ENCODE measurements at regions not wholly inside any gene's neighbourhood (a gene's known extent, or its start where the extent isn't known, plus 50 kb on each side); places are given as distances from the start of the nearest gene placed in this dataset.

DNA sequence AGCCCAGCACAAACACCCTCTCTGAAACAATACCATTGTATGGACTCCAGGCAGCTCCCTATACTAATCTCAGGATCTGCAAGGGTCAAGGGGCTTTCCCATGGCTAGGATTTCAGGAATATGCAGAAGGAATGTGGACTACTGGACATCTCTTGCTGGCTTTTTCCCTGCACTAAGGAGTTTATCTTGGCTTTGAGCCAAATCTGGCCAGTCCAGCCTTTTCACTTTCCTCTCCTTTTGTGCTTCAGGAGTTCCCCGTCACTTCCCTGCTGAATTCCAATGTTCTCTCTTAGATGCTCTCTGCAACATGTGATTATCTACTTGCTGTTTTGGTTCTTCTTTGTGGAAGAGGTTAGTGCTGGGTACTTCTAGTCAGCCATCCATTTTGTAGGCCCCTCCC is 568.2 kb downstream of the HDGFL1 start:
- in situ Hi-C loops (cut with MboI; ENCODE audit: low sequenced_read_pairs) (no loop called here), intact Hi-C loops (cut with micrococcal nuclease) (no loop called here), dilution Hi-C loops (cut with HindIII; ENCODE audit: low sequenced_read_pairs, unreplicated experiment) (no loop called here)
- Histone ChIP-seq H3K27me3 (ENCODE audit: control insufficient read depth, insufficient read depth, low read length) (no peaks in the 10 kb centered on the region), H3K4ac (ENCODE audit: low read depth, low read length) (no peak overlapping the region), H3K4me2 (ENCODE audit: low read depth, low read length) (no peak overlapping the region), H2BK120ac (ENCODE audit: low read depth, low read length) (no peak overlapping the region), H2BK15ac (ENCODE audit: low read depth, low read length) (no peak overlapping the region), H4K20me1 (ENCODE audit: insufficient read depth, low read length) (no peaks in the 10 kb centered on the region), H3K79me1 (ENCODE audit: low read depth in 1 of 2, low read length in 2 of 2) (no peaks in the 10 kb centered on the region), H2BK20ac (ENCODE audit: low read depth, low read length) (no peak overlapping the region), H3K9me1 (ENCODE audit: insufficient read depth, low read length) (0 out of 2 replicates have a peak, but pooled peaks cover 3% of the 10 kb centered on the region), H2AK9ac (replicated peaks; ENCODE audit: low read depth, low read length, poor library complexity) (peak overlapping the region; percentile 31), H3K18ac (ENCODE audit: low read depth, low read length) (no peak overlapping the region), H4K8ac (ENCODE audit: low read depth in 2 of 2, low read length in 2 of 2) (no peak overlapping the region), H3K9ac (ENCODE audit: low read depth, low read length) (no peak overlapping the region), H4K91ac (ENCODE audit: insufficient read depth, low read depth, low read length) (no peak overlapping the region), H3K36me3 (ENCODE audit: control insufficient read depth, insufficient read depth, low read length) (no peaks in the 10 kb centered on the region), H3K23ac (ENCODE audit: low read depth, low read length) (no peak overlapping the region), H2AFZ (replicated peaks; ENCODE audit: low read length, poor library complexity) (no peak overlapping the region), H3K9me3 (ENCODE audit: control insufficient read depth, insufficient read depth, low read length) (peaks cover 4% of the 10 kb centered on the region; the same call in 1 of the 2 replicates), H4K5ac (ENCODE audit: low read depth, low read length) (no peak overlapping the region), H2AK5ac (ENCODE audit: low read depth, low read length) (no peak overlapping the region), H2BK5ac (ENCODE audit: low read depth, low read length, poor library complexity, severe bottlenecking) (no peak overlapping the region), H3K56ac (ENCODE audit: extremely low read depth, insufficient read depth, low read length) (no peak overlapping the region), H3K4me3 (ENCODE audit: insufficient read depth, low read depth, low read length) (no peak overlapping the region), H3K27ac (ENCODE audit: insufficient read depth, low read length) (no peak overlapping the region), H3K14ac (replicated peaks; ENCODE audit: low read depth, low read length) (no peak overlapping the region), H3K4me1 (ENCODE audit: control insufficient read depth, insufficient read depth, low read length) (no peaks in the 10 kb centered on the region)
- ATAC-seq (ENCODE audit: low read depth) = peak; percentile 27; the same call in 1 of the 2 replicates
- ChIA-PET CTCF (no interaction called here), POLR2A (ENCODE audit: unreplicated experiment) (no interaction called here)
- no CpG with 5 or more reads among the region's 1 CpG for WGBS, 2 experiments (ENCODE audit: extremely low coverage in 2 of 2, insufficient read length in 1 of 2)
- BruUV-seq (replicated peaks) = no TSS peak
- DNase-seq = peak; percentile 49
- TF ChIP-seq CHD1 (IDR thresholded peaks at IDR 0.05; ENCODE audit: low read depth, low read length) (no peak), RFX5 (IDR thresholded peaks at IDR 0.05; ENCODE audit: low read depth, low read length) (no peak), MXI1 (IDR thresholded peaks at IDR 0.05; ENCODE audit: borderline replicate concordance, low read depth, low read length) (no peak), FOS (IDR thresholded peaks at IDR 0.05; ENCODE audit: low read depth, low read length) (no peak), SMC3 (IDR thresholded peaks at IDR 0.05; ENCODE audit: low read depth, low read length) (no peak), MAZ (IDR thresholded peaks at IDR 0.05; ENCODE audit: borderline replicate concordance, low read depth, low read length) (no peak), BHLHE40 (IDR thresholded peaks at IDR 0.05; ENCODE audit: low read depth, low read length) (no peak), RAD21 (IDR thresholded peaks at IDR 0.05; ENCODE audit: low read length) (no peak), POLR2A (IDR thresholded peaks at IDR 0.05; ENCODE audit: low read depth, low read length) (no peak)
- TF ChIP-seq, protein P1, sequence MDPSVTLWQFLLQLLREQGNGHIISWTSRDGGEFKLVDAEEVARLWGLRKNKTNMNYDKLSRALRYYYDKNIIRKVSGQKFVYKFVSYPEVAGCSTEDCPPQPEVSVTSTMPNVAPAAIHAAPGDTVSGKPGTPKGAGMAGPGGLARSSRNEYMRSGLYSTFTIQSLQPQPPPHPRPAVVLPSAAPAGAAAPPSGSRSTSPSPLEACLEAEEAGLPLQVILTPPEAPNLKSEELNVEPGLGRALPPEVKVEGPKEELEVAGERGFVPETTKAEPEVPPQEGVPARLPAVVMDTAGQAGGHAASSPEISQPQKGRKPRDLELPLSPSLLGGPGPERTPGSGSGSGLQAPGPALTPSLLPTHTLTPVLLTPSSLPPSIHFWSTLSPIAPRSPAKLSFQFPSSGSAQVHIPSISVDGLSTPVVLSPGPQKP (IDR thresholded peaks at IDR 0.05; ENCODE audit: borderline replicate concordance, low read depth, low read length) = no peak
- TF ChIP-seq, protein P2, sequence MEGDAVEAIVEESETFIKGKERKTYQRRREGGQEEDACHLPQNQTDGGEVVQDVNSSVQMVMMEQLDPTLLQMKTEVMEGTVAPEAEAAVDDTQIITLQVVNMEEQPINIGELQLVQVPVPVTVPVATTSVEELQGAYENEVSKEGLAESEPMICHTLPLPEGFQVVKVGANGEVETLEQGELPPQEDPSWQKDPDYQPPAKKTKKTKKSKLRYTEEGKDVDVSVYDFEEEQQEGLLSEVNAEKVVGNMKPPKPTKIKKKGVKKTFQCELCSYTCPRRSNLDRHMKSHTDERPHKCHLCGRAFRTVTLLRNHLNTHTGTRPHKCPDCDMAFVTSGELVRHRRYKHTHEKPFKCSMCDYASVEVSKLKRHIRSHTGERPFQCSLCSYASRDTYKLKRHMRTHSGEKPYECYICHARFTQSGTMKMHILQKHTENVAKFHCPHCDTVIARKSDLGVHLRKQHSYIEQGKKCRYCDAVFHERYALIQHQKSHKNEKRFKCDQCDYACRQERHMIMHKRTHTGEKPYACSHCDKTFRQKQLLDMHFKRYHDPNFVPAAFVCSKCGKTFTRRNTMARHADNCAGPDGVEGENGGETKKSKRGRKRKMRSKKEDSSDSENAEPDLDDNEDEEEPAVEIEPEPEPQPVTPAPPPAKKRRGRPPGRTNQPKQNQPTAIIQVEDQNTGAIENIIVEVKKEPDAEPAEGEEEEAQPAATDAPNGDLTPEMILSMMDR (conservative IDR thresholded peaks at IDR 0.05; ENCODE audit: low read depth, low read length) = no peak
- TF ChIP-seq, protein P3, sequence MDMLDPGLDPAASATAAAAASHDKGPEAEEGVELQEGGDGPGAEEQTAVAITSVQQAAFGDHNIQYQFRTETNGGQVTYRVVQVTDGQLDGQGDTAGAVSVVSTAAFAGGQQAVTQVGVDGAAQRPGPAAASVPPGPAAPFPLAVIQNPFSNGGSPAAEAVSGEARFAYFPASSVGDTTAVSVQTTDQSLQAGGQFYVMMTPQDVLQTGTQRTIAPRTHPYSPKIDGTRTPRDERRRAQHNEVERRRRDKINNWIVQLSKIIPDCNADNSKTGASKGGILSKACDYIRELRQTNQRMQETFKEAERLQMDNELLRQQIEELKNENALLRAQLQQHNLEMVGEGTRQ (IDR thresholded peaks at IDR 0.05; ENCODE audit: low read depth, low read length) = no peak
